ENCODE measurements at regions not wholly inside any gene's neighbourhood (a gene's known extent, or its start where the extent isn't known, plus 50 kb on each side); places are given as distances from the start of the nearest gene placed in this dataset.
"Not testable (repeated sequence)": the region's sequence is repeated elsewhere in the genome, so short reads cannot be mapped to it uniquely, and the experiment has no call there.

DNA sequence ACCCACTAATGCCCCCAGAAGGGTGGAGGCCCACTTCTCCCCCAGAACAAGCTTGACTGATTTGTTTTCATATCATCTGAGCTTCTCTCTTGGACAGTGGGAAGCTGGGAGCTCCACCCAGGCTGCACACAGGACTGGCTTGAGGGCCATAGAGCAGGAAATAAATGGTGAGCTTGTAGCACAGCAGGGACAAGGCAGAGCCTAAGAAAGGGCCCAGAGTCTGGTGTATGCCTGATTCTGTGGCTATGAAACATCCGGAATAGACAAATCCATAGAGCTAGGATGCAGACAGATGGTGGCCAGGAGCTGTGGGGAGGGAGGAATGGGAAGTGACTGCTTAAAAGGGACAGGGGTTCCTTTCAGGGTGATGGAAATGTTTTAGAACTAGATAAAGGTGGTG, 79.0 kb downstream of the ARL6IP4 start:
- no peak for TF ChIP-seq ZNF274 (IDR thresholded peaks at IDR 0.05; ENCODE audit: low read depth, low read length)
- H3K4me3 ChIP-seq (ENCODE audit: low read length) = no peak overlapping the region

DNA sequence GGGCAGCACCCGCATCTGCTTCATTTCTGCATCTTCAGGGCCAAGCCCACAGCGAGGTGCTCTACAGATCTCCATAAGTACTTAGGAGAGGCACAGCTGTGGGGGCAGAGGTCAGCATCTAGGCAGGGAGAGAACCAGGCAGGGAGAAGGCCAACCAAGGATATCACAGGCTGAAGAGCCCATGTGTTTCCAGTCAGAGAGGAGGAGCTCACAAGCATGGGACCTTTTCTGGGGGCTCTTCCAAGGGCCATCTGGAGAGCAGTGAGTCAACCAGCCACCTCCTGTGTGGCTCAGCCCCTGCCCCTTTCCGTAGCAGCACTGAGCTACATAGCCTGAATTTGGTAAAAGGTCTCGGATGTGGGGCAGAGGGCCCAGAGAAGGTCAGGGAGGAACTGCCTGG, 78.5 kb downstream of the ARL6IP4 start:
- no peak overlapping the region for H3K4me3 ChIP-seq (ENCODE audit: low read length)
- TF ChIP-seq ZNF274 (IDR thresholded peaks at IDR 0.05; ENCODE audit: low read depth, low read length) = no peak

DNA sequence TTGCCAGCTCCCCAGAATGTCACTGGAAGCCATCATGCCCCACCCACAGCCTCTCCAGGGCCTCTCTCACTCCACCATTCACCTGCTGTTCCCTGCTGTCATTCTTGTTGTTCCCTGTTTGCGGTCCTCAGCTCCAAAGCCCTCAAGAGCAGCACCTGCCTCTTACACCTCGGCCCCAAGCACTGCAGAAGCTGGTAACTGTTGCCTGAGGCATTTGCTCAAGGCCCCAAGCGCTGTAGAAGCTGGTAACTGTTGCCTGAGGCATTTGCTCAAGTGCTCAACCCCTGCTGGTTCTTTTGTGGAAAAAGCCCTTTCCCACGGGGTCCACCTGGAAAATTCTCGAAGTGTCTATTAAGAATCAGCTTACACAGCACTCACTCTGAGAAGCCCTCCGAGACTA, 78.0 kb downstream of the ARL6IP4 start:
- TF ChIP-seq ZNF274 (IDR thresholded peaks at IDR 0.05; ENCODE audit: low read depth, low read length) = no peak
- no peak overlapping the region for H3K4me3 ChIP-seq (ENCODE audit: low read length)

- no peak for TF ChIP-seq ZNF274 (IDR thresholded peaks at IDR 0.05; ENCODE audit: low read depth, low read length)
- H3K4me3 ChIP-seq (ENCODE audit: low read length) = no peak overlapping the region
Measured at GRCh38 chr12:123057513-123058265, 77.2 kb downstream of the ARL6IP4 start.

DNA sequence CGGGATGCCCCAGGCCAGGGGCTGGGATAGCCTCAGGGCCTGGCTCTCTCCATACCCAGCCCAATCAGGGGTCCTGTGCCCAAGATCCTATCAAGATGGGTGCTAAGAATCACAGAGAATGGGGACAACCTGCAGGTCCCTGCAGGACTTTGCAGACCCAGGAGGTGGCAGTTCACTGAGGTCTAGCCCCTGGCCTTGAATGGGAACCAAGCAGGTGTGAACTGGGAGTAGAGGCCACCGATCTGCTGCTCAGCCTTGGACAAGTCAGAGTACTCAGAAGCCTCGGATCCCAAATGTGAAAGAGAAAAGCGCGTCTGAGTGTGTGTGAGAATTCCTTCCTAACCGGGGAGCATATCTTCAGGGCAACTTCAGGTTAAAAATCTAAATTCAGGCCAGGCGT, 76.2 kb downstream of the ARL6IP4 start:
- TF ChIP-seq ZNF274 (IDR thresholded peaks at IDR 0.05; ENCODE audit: low read depth, low read length) = no peak

GRCh38 chr12:123056053-123056452, 75.6 kb downstream of the ARL6IP4 start:
- no peak overlapping the region for H3K4me3 ChIP-seq (ENCODE audit: low read length)
- no peak for TF ChIP-seq ZNF274 (IDR thresholded peaks at IDR 0.05; ENCODE audit: low read depth, low read length)

More for the DNA sequence above, 76.2 kb downstream of the ARL6IP4 start:
- H3K4me3 ChIP-seq (ENCODE audit: low read length) = no peak overlapping the region

- TF ChIP-seq ZNF274 (IDR thresholded peaks at IDR 0.05; ENCODE audit: low read depth, low read length) = no peak
- H3K4me3 ChIP-seq (ENCODE audit: low read length) = no peak overlapping the region
Measured at GRCh38 chr12:123055281-123055766, 74.8 kb downstream of the ARL6IP4 start.

DNA sequence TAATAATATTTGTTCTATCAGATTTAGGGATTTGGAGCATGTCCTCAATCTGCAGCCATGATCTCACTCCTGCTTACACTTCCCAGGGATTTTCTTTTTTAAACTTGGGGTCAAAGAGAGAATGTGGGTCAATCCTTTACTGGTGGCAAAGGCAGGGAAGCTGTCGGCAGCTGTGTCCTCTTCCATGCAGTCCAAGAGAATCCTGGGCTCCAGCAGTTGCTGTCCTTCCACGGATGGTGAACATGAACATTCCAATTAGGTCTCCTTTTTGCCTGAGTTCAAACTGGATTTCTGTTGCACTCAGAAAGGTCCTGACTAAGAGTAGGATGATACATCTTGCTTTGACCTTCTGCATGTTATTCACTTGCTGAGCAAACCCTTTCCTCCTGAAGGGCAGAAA, 73.9 kb downstream of the ARL6IP4 start:
- TF ChIP-seq ZNF274 (IDR thresholded peaks at IDR 0.05; ENCODE audit: low read depth, low read length) = no peak
- no peak overlapping the region for H3K4me3 ChIP-seq (ENCODE audit: low read length)

DNA sequence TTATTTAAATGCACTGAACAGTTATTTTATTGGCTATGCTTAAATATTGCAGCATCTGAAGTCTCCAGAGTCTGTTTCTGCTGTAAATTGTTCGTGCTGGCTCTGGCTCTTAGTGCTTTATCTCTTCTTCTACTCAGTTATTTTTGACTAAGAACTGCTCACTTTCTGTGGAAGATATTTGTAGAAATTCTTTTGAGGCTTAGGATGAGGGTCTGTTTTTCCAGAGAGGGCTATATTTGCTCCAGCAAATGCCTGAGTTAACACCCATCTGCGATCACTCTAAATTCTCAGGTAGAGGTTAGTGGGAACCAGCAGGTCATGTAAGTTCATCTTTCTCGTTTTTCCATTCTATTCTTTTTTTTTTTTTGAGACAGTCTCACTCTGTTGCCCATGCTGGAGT, 71.1 kb downstream of the ARL6IP4 start:
- TF ChIP-seq ZNF274 (IDR thresholded peaks at IDR 0.05; ENCODE audit: low read depth, low read length) = no peak
- H3K4me3 ChIP-seq (ENCODE audit: low read length) = no peak overlapping the region

DNA sequence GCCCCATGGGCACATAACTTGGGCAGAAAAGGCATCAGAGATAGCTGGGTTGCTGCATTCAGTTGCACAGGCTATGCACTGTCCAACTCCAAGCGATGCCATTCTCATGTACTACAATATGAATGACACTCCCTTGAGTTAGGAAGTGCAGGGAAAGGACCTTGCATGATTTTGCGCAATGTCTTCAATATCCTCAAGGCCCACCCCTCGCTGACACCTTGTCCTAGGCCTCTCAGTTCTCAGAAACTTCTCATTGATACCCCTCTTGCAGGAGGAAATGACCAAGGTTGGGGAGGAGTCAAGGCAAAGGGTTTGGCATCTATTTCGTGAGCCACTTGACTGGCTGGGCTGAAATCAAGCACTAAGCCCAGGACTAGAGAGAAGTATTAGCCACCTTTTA, 70.4 kb downstream of the ARL6IP4 start:
- H3K4me3 ChIP-seq (ENCODE audit: low read length) = no peak overlapping the region
- TF ChIP-seq ZNF274 (IDR thresholded peaks at IDR 0.05; ENCODE audit: low read depth, low read length) = no peak

GRCh38 chr12:123050331-123050831, 69.9 kb downstream of the ARL6IP4 start:
- no peak for TF ChIP-seq ZNF274 (IDR thresholded peaks at IDR 0.05; ENCODE audit: low read depth, low read length)

DNA sequence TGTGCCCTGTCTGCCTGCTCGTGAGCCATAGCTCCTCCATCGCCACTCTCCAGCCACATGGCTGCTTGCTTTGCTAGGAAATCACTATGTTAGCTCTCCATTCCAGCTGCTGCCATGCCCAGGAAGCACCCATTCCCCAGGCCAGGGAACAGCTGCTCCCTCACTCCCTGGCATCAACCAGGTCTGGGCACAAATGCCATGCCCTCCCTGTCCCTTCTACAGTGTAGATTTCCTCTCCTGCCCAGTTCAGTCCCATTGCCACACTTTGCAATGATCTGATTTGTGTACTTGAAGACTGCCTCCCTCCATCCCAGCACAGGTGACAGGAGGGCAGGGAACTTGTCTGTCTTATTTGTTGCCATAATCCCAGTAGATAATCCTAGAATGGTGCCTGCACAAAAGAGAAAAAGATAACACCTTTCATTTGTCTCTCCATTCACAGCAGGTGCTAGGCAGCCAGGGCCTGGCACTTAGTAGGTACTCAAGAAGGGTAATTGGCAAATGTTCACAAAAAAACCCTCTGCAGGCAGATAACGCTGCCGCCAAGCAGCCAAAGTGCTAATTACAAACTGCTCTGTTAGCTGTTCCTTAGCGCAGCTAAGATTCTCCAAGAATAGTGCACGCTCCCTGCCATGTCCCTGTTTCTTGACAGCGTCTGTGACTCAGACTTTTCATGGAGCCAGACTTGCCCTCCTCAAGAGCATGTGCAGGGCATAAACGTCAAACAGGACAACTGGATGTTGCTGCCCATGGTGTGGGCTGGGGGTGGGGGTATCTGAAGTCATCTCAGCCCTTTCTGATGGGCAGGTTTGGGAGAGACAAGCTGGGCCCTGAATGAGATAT, 69.1 kb downstream of the ARL6IP4 start:
- no peak for TF ChIP-seq ZNF274 (IDR thresholded peaks at IDR 0.05; ENCODE audit: low read depth, low read length)
- no peak overlapping the region for H3K4me3 ChIP-seq (ENCODE audit: low read length)

More at GRCh38 chr12:123050331-123050831, 69.9 kb downstream of the ARL6IP4 start:
- no peak overlapping the region for H3K4me3 ChIP-seq (ENCODE audit: low read length)

GRCh38 chr12:123047892-123048291, 67.4 kb downstream of the ARL6IP4 start:
- H3K4me3 ChIP-seq (ENCODE audit: low read length) = not testable (repeated sequence)

DNA sequence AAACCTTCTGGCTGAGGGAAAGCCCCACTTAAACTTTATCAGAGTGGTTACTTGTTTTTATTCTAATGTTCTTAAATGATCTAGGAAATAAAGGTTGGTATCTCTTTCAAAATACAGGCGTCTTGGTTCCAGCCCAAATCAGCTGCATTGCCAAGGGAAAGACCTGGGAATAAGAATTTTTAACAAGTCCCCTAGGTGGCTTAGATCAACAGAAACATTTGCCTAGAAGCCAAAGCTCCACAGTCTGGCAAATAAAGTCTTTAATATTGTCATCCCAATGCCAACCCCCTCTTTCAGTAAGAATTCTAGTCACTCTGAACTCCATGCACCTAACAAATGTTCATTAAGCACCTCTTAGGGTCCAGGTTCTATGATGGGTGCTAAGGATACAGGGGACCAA, 66.8 kb downstream of the ARL6IP4 start:
- no peak overlapping the region for H3K4me3 ChIP-seq (ENCODE audit: low read length)
- TF ChIP-seq ZNF274 (IDR thresholded peaks at IDR 0.05; ENCODE audit: low read depth, low read length) = no peak

GRCh38 chr12:123046431-123046830, 66.0 kb downstream of the ARL6IP4 start:
- H3K4me3 ChIP-seq (ENCODE audit: low read length) = no peak overlapping the region
- TF ChIP-seq ZNF274 (IDR thresholded peaks at IDR 0.05; ENCODE audit: low read depth, low read length) = no peak

Measured in GM08714 (cell line).